HPDE6-E6E7 (cell line): ENCODE measurements at regions not wholly inside any gene's neighbourhood (a gene's known extent, or its start where the extent isn't known, plus 50 kb on each side); places are given as distances from the start of the nearest gene placed in this dataset.

Experiments
- DNase-seq: peaks from one replicate; pipeline ENCODE4 v3.0.0; 2011; ENCODE audit warnings: missing footprints; ENCODE audit errors: extremely low spot score

DNA sequence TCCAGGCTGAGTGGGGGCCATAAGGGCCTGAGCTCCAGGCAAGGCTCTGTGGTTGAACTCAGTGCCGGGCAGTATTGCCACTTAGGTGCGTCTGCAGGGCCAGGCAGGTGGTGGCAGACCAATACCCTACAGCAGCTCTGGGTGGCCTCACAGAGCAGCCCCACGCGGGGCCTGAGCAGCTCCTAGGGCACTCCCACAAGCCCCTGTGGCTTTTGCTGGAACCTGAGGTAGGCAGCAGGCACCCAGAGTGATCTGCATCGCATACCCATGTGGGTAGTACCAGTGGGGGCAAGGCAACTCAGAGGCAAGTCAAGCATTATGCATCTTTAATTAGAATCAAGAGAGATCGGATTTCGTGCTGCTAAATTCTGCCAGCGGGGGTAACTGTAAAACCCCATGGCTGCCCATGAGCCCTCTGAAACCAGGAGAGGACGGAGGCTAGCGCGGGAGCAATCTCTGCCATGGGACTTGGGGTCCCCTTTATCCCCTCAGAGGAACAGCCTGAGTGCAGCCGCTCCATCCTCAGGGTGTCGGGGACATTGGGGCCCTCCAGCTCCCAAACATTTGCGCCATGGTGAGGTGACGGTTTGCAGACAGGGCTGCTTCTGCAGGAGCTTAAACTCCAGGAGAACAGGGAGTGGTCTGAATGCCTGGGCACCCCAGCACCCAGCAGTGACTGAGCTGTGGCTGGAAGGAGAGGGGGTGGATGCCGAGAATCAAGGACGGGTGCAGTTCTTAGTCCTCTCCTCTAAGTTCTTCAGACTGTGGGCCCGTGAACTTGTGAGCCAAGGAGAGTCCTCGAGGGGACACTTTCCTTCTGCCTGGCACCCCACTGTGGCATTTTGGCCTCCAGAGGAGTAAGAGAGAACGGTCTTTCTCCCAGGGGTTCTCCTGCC, 62.4 kb upstream of the PCSK6 start:
- no peak for DNase-seq

DNA sequence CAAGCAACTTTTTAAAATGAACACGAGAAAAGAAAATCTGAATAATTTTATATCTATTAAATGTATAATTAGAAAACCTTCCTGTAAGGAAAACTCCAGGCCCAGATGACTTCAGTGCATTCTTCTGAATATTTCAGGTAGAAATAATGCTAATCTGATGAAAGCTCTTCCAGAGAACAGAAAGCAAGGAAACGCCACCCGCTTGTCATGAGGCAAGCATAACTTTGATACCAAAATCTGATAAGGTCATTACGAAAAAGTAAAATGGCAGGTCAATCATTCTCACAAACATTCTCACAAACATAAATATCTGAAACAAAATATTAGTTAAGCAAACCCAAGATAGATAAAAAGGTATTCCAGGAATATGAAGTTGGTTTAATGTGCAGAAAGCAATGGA, 60.6 kb upstream of the PCSK6 start:
- no peak for DNase-seq

DNA sequence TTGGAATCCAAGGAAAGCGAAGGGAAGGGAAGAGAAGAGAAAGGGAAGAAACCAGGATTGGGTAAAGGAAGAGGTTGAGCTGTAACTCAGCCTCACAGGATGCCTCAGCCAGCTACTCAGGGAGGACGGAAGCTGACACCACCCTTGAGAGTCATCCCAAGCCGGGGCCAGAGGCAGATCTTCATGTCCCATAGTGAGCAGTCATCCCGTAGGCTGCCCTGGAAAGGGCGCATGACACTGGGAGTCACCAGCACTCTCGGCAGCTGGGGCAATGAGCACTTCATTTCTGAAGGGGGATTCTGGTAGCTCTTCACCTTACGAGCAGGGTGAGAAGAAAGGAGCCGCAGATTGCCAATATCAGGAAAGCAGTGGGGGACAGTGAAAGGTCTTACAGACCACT, 60.1 kb upstream of the PCSK6 start:
- no peak for DNase-seq

DNA sequence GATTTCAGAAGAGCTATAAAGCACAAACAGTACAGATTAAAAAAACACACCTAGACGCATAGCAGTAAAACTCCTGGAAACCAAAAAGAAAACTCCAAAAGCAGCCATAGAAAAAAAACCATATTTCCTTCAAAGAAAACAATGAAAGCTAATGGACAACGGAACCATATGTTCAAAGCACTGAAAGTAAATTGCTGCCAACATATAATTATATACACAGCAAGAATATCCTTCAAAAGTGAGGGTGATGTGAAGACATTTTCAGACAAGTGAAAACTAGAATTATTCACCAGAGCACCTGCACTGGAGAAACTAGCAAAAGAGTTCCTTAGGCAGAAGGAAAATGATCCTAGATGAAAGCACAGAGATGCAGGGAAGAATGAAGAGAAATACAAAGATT, 58.2 kb upstream of the PCSK6 start:
- DNase-seq, result no peak

DNA sequence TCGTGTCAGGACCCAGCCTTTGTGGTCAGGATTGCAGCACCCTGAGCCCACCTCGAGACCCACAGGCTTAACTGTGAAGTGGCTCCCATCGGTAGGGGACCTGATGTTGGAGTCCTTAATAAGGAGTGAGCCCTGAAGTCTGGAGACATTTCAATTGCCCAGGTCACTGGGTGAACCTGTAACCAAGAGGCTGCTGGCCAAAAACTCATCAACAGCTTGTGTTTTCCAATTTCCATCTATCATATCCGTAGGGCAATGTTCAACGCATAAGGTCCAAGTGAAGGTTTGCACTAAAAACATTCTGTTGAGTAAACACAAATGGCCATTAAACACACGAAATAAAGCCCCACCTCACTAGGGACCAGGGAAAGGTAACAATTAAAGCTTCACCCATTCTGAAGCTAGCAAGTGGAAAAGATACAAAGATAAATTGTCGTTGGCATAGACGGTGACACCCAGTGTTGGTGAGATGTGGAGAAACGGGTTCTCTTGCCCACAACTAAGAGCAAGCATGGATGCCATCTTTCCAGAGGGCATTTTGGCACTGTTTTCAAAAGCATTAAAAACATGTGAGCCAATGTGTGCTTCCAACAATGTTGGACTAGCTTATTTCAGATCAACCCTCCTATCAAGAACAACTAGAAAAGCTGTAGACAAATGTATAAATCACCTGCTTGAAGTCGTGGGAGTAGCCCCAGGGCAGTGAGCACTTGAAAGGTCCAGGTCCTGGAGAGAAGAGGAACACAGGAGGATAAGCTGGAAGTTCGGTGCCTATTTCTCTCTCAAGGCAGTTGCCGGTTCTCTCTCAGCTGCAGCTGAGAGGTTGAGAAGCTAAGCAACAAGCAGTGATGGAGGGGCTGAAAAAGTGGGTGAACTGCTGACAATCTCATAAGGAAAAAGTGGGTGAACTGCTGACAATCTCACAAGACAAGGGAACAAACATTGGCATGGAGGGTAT, 56.3 kb upstream of the PCSK6 start:
- DNase-seq, result no peak

DNA sequence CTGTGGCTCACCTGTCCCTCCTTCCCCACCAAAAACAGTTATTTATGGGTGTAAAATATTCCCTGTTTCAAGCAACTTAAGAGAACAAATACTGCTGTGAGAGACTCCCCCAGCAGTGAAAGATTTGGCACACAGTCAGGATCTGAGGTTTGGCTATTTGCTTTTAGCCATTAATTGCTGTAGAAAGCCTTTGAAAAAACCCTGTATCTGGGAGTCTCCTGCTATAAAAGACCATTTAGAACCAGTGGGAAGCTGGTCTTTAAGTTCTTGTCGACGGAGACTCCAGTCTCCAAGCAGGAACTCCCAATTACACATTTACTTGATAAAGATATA, 55.1 kb upstream of the PCSK6 start:
- DNase-seq, result no peak

DNA sequence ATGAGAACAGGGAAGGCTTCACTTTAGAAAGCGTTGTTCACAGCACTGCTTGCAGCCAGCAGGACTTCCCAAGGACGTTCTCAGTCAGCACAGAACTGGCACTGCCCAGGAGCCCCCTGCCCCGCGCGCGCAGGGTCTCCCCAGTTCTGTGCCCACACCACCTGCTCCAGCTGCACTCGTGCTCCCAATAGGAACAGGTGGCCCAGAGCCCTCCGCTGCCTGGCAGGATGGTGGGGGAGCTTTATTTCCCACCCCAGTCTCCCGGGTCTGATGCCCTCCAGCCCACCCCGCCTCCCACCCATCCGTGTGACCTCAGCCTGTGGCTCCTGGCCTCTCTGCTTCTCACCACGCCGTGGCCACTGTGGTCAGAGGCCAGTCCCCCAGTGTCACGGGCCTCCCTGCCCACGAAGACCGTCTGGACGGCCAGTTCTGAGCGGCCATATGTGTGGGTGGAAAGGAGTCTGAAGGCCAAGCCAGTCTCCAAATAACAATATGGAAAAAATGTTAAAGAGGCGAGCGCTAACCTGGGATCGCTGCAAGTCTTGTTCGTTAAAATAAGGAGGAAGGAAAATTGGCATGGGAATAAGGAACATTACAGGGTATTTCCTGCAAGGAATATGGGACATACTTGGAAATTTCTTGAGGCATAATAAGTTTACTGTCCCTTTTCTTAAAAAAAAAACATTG, 54.6 kb upstream of the PCSK6 start:
- no peak for DNase-seq

DNA sequence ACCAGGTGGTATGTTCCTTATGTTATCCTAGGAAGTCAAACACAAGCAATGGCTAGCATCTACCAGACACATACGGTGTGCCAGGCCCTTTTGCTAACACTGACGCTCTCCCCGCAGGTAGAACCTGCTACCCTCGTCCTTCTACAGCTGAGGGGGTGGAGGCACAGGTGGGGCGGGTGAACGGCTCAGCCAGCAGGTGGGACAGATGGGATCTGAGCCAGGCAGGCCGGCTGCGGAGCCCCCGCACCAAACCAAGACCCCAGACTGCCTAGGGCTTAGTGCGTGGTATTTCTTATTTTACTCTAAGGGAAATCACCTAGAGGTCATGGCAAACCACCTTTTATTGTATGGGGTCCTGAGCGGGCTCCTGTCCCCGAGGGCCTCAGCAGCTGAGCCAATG, 53.9 kb upstream of the PCSK6 start:
- no peak for DNase-seq

DNA sequence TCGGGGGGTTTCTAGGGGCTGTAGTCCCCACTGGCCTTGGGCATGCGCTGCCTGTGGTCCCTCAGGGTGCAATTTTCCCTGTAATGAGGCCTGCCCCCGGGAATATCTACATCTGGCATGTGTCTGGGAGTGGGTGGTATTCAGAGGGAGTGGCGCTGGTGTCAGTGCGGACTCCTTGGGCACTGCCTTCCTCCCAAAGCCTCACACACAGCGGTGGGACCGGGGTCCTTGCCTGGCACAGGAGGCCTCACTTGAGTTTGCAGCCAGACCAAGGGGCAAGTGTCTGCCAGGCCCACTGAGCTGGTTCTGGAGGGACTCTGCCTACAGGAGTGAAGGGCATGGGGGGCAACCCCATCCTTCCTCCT, 53.5 kb upstream of the PCSK6 start:
- no peak for DNase-seq

DNA sequence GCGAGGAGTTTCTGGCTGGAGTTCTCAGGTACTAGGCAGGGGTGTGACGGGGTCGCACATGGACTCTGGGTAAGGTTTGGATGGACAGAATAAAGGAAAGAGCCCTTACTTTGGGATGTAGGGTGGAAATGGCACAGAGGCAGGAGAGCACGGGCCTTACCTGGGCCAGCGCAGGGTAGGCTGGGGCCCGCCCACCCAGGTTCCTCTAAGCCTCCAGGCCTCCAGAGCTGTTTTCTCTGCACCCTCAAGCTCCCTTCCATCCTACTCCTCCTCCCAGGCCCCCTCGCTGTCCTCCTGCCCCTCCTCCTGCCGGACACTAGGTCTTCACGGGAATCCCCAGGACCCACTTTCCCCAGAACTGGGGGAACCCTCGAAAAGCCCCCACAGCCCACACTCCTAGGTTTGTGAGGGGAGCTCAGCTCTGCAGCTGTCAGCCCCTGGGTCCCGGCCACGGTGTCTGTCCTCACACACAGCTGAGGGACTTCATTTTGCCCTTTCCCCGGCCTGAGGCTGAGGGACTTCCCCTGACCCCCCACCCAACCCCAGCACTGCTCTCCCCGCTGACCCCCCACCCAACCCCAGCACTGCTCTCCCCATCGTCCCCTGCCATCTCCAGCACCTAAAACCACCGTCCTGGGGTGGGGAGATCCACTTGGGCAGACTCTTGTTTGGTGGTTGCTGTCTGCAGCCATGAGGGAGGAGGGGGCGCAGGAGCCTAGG, 53.0 kb upstream of the PCSK6 start:
- DNase-seq, result no peak

DNA sequence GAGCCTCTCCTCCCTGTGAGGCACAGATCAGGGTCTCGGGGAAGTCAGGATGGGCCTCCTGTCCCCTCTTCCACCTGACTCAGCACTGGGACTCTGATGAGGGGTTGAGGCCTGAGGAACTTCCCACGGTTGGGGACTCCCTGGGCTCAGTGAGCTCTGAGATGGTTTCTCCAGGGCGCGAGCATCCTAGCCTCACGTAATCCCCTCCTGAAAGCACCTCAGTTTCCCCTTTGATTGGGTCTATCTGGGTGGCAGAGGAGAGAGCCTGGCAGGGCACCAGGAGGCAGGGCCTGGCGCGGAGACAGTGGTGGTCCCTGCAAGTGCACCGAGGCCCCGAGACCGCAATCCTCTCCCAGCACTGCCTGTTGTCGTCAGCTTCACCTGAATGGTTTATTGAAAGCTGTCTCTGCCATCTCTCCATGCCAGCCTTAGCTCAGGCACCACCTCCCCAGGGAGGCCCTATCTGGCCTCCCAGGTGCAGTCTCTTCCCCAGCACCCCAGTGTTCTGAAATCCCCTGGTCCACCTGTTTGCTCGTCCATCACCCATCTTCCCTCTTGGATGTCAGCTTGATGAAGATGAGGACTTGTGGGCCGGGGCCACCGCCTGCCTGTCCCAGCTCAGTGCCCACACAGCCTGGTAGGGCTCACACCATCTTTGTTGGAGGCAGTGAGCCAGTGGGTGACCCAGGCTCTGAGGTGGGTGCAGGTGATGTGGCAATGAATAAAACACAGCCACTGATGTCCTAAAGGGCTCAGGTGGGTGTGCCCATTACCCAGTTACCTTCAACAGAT, 52.2 kb upstream of the PCSK6 start:
- no peak for DNase-seq

DNA sequence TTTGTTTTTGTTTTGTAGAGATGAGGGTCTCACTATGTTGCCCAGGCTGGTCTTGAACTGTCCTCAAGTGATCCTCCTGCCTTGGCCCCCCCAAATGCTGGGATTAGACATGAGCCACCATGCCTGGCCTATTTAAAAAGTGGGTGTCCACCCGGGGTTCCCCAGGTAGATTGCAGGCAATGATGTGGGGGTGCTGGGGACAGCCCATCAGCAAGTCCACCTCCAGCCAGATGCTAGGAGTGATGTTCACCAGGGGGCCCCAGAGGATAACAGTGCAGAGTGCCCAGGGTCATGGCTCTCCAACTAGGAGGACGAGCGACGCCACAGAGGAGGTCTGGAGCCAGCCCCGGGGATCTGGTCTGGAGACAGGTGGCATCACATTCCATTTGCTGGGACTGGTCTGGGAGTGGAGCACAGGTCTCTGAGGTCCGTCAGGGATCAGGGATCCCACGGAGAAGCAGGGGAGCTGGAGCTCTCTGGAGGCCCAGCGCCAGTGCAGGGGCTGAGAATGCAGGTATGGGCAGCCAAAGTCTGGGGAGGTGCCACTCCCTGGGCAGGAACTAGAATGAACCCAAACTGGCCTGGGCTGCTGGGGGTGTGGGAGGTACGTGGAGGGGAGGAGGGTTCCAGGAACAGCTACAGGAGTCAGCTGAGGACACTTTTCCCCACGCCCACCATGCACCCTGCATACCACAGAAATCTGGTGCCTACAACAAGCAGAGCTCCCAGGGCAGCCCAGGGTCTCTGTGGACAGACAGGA, 51.2 kb upstream of the PCSK6 start:
- no peak for DNase-seq

DNA sequence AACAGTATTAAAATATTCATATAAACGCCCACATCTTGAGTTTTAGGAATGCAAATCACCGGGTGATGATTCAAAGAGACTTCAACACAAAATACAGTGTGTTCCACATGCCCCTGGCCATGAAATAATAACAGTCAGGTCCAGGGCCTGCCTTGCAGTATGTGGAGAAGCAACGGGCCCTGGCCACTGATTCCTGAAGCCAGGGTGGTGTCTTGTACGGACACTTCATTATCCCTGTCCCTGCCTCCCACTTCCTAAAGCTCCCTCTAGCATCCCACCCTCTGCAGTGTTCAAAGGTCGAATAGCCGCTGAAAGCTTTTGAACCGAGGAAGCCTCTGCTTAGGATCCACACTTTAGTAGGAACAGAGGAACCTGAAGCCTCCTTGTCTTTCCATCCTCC, 50.4 kb upstream of the PCSK6 start:
- DNase-seq, result no peak

DNA sequence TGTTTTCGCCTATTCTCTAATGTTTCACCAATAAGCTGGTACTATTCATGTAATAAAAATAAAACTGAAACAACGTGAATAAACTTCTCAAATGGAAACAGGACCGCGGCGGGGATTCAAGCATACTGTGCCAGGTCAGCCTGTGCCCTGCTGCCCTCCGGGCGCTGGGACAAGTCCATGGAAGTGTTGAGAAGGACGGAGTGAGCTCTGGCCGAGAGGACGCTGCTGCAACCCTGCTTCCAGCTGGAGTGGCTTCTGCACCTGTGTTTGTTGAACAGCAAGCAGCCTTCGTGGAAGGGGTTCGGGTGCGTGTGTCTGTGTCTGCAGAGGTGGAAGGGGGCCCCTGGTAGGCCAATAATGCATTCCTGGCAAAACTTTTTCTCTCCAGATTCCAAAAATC, 50.0 kb upstream of the PCSK6 start:
- no peak for DNase-seq
